Esophagus muscularis mucosa (tissue), 4 donors: ENCODE measurements at regions not wholly inside any gene's neighbourhood (a gene's known extent, or its start where the extent isn't known, plus 50 kb on each side); places are given as distances from the start of the nearest gene placed in this dataset.

Experiments
- CTCF ChIP-seq, 3 experiments: fragments of 200-600 bp in 2 of 3; fragments of 450-650 bp in 1 of 3; sonication (generic) in 2 of 3; IDR thresholded peaks; one replicate each; pipeline ENCODE4 v1.5.1; 2017 to 2019; ENCODE audit warnings: antibody characterized with exemption in 3 of 3, mild to moderate bottlenecking in 2 of 3, moderate library complexity in 1 of 3
- EP300 ChIP-seq: sonication (generic); formaldehyde crosslinking; IDR thresholded peaks from one replicate; pipeline ENCODE4 v1.6.1; 2017; ENCODE audit warnings: antibody characterized with exemption
- POLR2A ChIP-seq: fragments of 450-650 bp; IDR thresholded peaks from one replicate; pipeline ENCODE4 v1.6.1; 2017; ENCODE audit warnings: antibody characterized with exemption, moderate library complexity, mild to moderate bottlenecking, low read depth
- POLR2AphosphoS5 ChIP-seq, 2 donors: sonication (generic); formaldehyde crosslinking; IDR thresholded peaks; one replicate each; pipeline ENCODE4 v1.6.1; 2017; ENCODE audit warnings: antibody characterized with exemption in 2 of 2

DNA sequence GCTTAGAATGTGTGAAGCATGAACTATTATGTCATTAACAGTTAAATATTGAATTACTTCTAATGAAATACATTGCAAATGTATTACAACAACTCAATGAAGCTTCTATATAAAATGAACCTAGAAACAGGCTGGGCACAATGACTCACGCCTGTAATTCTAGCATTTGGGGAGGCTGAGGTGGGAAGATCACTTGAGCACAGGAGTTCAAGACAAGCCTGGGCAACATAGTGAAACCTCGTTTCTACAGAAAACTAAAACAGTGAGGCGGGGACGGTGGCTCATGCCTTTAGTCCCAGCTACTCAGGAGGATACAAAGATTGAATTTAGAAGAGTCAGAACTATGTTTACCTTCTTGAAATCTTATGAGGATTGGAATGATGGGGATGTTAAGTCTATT lies 505.1 kb downstream of the SLITRK5 start:
- TF ChIP-seq CTCF (IDR thresholded peaks at IDR 0.05) (no peak), POLR2AphosphoS5 (IDR thresholded peaks at IDR 0.05) (no peak), POLR2A (no peak), EP300 (no peak)
